Left renal cortex interstitium (tissue), 4 donors: ENCODE measurements at regions not wholly inside any gene's neighbourhood (a gene's known extent, or its start where the extent isn't known, plus 50 kb on each side); places are given as distances from the start of the nearest gene placed in this dataset.

Experiments
- DNase-seq, 4 donors: peaks; one replicate each; pipeline ENCODE4 v3.0.0-alpha.2; 2013; ENCODE audit warnings: low read depth in 4 of 4, low spot score in 2 of 4, missing footprints in 1 of 4

- DNase-seq, result no peak
Observed at GRCh38 chr3:165457096-165457495, 260.9 kb upstream of the SLITRK3 start.

- DNase-seq, result no peak
Observed at GRCh38 chr3:165455793-165456192, 259.6 kb upstream of the SLITRK3 start.

GRCh38 chr3:165455360-165455759 lies 259.2 kb upstream of the SLITRK3 start:
- no peak for DNase-seq

GRCh38 chr3:165451371-165452070 lies 255.3 kb upstream of the SLITRK3 start:
- no peak for DNase-seq

- DNase-seq, result no peak
Observed at GRCh38 chr3:165446555-165446954, 250.4 kb upstream of the SLITRK3 start.

- no peak for DNase-seq
Observed at GRCh38 chr3:165444745-165445144, 248.6 kb upstream of the SLITRK3 start.

GRCh38 chr3:165443664-165444063 lies 247.5 kb upstream of the SLITRK3 start:
- no peak for DNase-seq

GRCh38 chr3:165442061-165442460 lies 245.9 kb upstream of the SLITRK3 start:
- DNase-seq, result no peak

GRCh38 chr3:165440380-165440779 lies 244.2 kb upstream of the SLITRK3 start:
- no peak for DNase-seq

GRCh38 chr3:165439765-165440164 lies 243.6 kb upstream of the SLITRK3 start:
- no peak for DNase-seq

- no peak for DNase-seq
Observed at GRCh38 chr3:165434516-165434915, 238.3 kb upstream of the SLITRK3 start.

GRCh38 chr3:165406425-165406824 lies 210.2 kb upstream of the SLITRK3 start:
- DNase-seq, result no peak

- no peak for DNase-seq
Observed at GRCh38 chr3:165404357-165405027, 208.3 kb upstream of the SLITRK3 start.

- DNase-seq, result no peak
Observed at GRCh38 chr3:165403666-165404065, 207.5 kb upstream of the SLITRK3 start.

GRCh38 chr3:165395188-165395587 lies 199.0 kb upstream of the SLITRK3 start:
- DNase-seq, result no peak

- DNase-seq, result no peak
Observed at GRCh38 chr3:165393461-165393860, 197.3 kb upstream of the SLITRK3 start.

GRCh38 chr3:165390166-165390565 lies 194.0 kb upstream of the SLITRK3 start:
- no peak for DNase-seq

GRCh38 chr3:165389653-165390052 lies 193.5 kb upstream of the SLITRK3 start:
- no peak for DNase-seq

GRCh38 chr3:165389064-165389463 lies 192.9 kb upstream of the SLITRK3 start:
- DNase-seq, result peak in 2 of 4 donors; percentile 0 to 10

GRCh38 chr3:165383381-165383780 lies 187.2 kb upstream of the SLITRK3 start:
- DNase-seq, result no peak

- no peak for DNase-seq
Observed at GRCh38 chr3:165382672-165383071, 186.5 kb upstream of the SLITRK3 start.

GRCh38 chr3:165378761-165379160 lies 182.6 kb upstream of the SLITRK3 start:
- no peak for DNase-seq
